GM12864 (cell line): ENCODE measurements at regions not wholly inside any gene's neighbourhood (a gene's known extent, or its start where the extent isn't known, plus 50 kb on each side); places are given as distances from the start of the nearest gene placed in this dataset.

Experiments used
- DNase-seq: peaks from one replicate; pipeline ENCODE4 v3.0.0-alpha.2; 2011; ENCODE audit warnings: low read depth
- H3K4me3 ChIP-seq: 2 replicates; pipeline ENCODE4 v1.5.1; 2011; ENCODE audit warnings: mild to moderate bottlenecking, low read depth, low read length, control low read depth
- TF ChIP-seq, protein P1 (sequence below): IDR thresholded peaks from 2 replicates; pipeline ENCODE4 v1.5.1; 2011; ENCODE audit warnings: low read depth, mild to moderate bottlenecking, moderate library complexity, low read length, control low read depth, inconsistent platforms; ENCODE audit errors: missing control alignments

DNA sequence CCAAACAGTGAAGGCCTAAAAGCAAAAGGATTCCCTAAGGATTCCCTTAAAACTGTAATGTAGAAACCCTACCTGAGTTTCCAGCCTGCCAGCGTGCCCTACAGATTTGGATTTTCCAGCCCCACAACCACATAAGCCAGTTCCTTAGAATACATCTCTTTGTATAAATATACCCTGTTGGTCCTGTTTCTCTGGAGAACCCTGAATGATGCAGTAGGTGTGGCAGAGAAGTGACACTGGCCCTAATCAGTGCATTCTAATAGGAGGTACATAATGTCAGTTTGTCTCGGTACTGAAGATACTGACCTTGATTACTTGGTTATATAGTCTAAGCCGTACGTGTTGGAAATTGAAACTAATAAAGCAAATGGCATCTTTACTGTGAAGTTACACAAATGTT, 707.8 kb upstream of the SLC35B3 start:
- H3K4me3 ChIP-seq = no peak overlapping the region
- TF ChIP-seq, protein P1, sequence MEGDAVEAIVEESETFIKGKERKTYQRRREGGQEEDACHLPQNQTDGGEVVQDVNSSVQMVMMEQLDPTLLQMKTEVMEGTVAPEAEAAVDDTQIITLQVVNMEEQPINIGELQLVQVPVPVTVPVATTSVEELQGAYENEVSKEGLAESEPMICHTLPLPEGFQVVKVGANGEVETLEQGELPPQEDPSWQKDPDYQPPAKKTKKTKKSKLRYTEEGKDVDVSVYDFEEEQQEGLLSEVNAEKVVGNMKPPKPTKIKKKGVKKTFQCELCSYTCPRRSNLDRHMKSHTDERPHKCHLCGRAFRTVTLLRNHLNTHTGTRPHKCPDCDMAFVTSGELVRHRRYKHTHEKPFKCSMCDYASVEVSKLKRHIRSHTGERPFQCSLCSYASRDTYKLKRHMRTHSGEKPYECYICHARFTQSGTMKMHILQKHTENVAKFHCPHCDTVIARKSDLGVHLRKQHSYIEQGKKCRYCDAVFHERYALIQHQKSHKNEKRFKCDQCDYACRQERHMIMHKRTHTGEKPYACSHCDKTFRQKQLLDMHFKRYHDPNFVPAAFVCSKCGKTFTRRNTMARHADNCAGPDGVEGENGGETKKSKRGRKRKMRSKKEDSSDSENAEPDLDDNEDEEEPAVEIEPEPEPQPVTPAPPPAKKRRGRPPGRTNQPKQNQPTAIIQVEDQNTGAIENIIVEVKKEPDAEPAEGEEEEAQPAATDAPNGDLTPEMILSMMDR = no peak
- no peak for DNase-seq

DNA sequence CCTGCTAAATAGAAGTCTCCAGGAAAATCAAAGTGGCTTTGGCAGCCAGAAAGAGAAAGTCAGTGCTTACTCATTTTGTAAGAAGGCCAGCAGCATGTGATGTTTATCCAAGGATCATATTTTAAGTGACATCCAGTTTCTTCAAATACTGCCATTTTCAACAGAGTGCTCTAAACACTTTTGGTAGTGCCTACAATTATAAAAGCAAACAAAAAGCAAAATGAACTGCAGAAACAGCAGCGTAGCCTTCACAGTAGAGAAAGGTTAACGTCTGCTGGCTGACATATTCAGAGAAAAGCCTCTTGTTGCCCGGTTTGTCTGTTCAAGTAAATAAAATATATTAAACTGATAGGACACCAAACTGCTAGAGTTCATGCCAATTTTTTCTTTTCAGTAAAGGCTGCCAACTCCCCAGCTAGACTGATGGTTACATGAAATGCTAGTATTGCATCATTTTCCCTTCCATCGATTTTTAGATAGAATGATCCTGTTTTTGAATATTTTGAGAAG, 705.7 kb upstream of the SLC35B3 start:
- TF ChIP-seq, protein P1 = no peak
- no peak for DNase-seq
- H3K4me3 ChIP-seq = no peak overlapping the region

DNA sequence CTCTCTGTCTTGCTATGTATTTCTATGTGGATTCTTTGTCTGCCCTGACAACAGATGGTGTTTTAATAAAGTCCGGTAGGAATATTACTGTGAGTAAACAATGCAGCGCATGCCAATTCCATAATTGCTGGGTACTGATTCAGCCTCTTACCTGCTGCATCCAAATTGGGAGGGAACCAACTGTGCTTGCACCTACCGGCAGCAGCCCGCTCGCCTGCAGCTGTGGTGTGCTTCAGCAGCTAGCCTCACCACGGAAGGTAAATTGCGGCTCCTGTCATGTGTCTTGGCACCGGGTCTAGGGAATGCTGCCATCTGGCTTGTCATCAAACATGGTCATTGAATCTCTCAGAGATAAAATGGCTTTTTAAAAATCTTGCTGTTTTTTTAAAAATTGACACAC, 704.8 kb upstream of the SLC35B3 start:
- no peak for DNase-seq
- no peak overlapping the region for H3K4me3 ChIP-seq
- TF ChIP-seq, protein P1 = no peak

DNA sequence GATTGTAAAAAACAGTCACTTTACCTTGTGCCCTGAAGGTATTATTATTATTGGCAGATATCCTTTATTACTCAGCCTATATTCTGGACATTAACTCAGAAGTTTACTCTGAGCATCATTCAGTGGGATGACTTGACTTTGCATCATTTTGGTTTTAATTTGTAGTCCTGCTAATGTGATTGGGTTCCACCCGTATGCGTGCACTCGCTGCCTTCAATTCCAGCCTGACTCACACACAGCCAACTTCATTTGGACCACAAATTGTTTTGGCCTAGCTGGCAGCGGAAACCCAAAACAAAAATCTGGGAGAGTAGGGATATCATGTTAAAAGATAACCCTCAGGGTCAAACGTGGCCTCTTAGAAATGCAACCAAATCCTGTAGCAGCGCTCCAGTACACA, 704.4 kb upstream of the SLC35B3 start:
- no peak for DNase-seq
- H3K4me3 ChIP-seq = no peak overlapping the region
- TF ChIP-seq, protein P1 = no peak

DNA sequence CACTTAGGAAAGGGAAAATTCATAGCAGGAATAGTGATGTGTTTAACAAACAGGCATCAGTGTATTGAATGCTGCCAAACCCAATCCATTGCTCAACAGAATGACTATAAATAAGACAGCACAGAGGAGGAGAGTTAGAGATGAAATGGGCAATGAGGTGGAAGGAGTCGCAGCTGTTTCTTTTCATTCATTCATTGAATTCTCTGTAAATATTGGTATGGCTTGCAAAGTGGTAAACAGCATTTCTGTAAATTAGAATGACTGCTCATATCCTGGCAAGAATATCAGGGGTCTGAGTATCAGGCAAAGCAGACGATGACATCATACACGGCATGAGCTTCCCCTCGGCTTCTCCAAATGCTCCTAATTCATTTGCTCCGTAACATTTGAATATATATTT, 703.6 kb upstream of the SLC35B3 start:
- no peak for DNase-seq
- no peak overlapping the region for H3K4me3 ChIP-seq
- TF ChIP-seq, protein P1 = no peak

DNA sequence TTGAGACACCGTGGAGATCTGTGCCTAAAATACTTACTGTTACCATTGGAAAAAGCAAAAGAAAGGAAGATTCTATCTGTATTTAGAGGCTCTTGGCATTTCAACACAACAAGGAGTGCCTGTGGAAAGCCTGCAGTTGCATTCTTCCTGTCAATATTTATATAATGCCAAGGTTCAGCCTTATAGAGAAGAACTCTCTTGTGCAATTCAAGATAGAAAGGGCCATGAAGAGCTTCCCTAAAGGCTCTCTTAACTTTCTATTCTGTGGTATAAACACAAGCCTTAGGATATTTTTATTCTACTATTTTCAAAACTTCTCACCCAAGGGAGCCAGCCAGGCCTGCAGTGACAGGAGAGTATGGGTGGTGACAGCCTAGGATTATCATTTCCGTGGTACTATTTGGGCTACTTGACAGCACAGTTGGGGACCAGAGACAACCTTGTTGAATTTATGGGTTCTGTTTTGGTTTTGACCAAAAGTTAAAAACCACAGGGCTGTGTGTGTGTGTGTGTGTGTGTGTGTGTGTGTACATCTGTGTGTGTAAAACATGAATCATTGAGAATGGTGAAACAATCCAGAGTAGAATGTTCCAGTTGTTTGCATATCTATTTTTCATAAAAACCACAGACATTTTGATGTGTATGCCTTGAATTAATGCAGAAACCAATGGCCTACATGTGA, 700.9 kb upstream of the SLC35B3 start:
- TF ChIP-seq, protein P1 = no peak
- no peak overlapping the region for H3K4me3 ChIP-seq
- DNase-seq = no peak

DNA sequence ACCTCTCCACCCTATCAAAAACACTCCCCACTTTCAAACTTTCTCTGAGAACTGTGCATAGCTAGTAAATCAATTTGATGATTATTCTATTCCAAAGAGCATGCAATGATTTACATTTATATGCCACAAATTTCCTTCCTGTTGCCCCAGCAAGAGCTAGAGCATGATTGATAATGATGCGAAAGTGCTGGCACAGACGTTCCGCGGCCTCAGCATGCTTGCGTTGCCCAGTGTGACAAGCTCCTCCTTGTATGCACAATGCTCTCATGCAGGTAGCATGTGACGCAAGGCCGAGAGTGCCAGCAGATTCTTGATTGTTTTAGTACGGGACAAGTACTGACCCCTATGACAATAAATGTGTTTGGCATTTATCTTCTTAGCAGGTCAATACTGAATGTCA, 696.3 kb upstream of the SLC35B3 start:
- no peak for DNase-seq
- TF ChIP-seq, protein P1 = no peak
- no peak overlapping the region for H3K4me3 ChIP-seq
